NCI-H524 (cell line): ENCODE measurements at regions not wholly inside any gene's neighbourhood (a gene's known extent, or its start where the extent isn't known, plus 50 kb on each side); places are given as distances from the start of the nearest gene placed in this dataset.

Experiments used
- DNase-seq, 2 experiments: peaks; one replicate each; lab custom pipeline; 2025; lab: John Stamatoyannopoulos, UW

DNA sequence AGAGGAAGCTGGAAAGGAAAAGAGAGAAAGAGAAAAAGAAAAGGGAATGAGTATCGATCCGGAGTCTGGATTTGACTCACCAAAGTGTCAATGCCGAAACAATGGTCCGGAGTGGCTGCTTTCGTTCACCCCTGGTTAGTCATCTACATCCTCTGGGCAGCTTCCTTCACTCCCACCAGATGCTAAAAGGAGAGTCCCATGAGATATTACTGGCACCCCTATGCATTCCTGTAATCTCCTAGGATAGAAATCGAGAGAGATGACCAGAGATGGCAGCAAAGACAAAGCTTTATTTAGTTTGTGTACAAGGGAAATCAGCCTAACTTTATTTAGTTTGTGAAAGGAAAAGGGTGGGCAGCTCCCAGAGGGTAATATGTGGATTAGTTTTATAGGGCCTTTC is 622.2 kb downstream of the ZPLD1 start:
- DNase-seq, result no peak

DNA sequence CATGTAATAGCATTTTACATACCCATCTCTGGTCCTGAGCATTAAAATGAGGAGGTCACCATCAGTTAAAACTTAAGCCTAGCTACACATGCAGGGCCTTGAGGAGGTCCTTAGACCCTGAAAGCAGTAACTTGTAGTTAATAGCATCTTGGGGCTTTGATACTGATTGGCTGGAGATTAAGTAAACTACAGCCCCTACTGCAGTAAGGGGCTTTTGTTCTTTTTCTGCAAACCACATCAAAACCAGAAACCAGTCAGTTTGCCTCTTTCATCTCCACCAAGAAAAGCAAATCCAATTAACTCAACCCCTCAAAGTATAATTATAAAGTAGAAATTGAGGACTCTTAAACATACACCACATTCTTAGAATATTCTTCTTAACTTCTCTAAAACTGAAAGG is 622.7 kb downstream of the ZPLD1 start:
- DNase-seq, result no peak

DNA sequence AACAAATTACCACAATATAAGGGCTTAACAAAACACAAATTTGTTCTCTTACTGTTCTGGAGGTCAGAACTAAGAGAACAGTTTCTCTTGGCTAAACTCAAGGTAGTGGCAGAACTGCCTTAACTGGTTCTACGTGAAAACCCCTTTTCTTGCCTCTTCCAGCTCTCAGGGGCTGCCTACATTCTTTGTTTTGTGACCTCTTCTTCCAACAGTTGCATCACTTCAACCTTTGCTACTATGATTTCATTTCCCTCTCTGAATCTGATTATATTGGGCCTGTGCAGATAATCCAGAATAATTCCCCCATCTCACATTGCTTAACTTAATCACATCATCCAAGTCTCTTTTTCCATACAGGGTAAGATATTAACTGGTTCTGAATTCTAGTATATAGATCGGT is 624.6 kb downstream of the ZPLD1 start:
- DNase-seq, result no peak

DNA sequence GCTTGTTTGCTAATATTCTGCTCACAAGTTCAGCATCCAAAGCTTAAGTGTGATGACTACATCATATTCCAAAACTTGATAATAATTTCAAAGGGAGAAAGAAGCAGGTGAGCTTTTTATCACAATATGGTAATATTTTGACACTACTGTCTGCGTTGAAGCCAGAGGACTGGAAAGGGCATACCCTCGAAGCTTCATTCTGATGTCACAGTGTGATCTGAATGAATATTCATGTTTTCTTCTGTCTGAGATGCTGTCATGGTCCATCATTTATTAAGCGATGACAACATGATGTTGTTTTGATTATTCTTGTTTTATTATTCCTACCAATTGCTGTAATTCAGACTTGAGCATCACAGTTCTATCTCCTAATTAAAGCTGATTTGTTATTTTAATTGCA is 625.4 kb downstream of the ZPLD1 start:
- DNase-seq, result no peak

DNA sequence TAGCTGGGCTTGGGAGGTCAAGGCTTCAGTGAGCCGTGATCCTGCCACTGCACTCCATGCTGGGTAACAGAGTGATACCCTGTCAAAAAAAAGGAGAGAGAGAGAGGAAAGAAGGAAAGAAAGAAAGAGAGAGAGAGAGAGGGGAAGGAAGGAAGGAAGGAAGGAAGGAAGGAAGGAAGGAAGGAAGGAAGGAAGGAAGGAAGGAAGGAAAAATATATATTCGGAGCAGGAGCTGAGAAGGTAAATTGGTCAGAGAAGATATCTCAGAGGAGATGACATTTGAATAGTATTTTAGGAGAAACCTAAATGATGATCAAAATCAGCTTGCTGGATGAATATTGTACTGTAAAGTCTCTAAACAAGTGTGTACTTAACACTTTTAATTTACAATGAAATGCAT is 633.1 kb downstream of the ZPLD1 start:
- no peak for DNase-seq

DNA sequence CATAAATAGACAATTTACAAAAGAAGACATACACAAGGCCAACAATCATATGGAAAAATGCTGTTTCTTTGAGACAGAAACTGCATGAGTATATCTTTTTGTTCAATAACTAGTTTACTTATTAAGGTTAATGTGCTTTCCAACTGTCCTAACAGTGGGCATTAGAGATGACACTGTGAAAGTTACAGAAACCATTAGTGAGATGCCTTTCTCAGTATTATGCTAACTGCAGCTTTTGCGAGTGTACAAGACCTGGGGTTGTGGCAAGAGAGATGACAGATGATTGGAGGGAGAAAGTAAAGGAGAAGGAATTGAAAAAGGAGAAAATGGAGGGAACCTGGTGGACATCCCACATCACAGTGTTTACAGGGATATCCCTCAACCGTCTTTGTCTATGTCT is 640.5 kb downstream of the ZPLD1 start:
- DNase-seq, result no peak

DNA sequence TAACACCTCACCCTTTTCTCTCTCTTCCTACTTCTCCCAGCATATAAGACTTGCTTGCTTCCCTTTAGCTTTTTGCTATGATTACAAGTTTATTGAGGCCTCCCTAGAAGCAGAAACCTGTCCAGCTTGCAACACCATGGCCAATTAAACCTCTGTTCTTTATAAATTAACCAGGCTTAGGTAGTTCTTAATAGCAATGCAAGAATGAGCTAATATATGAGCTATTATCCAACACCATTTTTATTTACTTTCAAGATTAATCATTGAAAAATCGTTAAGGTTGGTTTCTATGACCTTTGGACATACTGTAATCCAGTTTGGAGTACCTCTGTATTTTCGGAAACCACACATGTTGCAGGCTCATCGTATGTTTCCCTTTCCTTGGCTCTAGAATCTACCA is 643.1 kb downstream of the ZPLD1 start:
- DNase-seq, result no peak

DNA sequence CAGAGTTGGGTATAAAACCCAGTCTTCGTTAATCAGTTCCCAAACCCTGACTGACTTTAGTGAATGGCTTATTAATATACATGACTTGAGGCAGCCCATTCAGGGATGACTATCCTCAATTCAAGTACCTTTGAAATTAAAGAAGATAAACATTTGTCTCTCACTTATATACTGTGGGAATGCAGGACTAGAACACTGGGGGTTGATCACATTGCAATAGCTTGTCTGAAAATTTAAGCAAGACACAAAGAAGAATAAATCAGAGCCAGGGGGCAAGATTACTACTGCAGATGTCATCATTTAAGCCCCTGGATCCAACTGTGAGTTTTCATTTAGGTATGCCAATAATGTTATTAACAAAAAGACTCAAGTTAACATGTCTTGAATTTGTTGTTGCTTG is 647.7 kb downstream of the ZPLD1 start:
- no peak for DNase-seq

DNA sequence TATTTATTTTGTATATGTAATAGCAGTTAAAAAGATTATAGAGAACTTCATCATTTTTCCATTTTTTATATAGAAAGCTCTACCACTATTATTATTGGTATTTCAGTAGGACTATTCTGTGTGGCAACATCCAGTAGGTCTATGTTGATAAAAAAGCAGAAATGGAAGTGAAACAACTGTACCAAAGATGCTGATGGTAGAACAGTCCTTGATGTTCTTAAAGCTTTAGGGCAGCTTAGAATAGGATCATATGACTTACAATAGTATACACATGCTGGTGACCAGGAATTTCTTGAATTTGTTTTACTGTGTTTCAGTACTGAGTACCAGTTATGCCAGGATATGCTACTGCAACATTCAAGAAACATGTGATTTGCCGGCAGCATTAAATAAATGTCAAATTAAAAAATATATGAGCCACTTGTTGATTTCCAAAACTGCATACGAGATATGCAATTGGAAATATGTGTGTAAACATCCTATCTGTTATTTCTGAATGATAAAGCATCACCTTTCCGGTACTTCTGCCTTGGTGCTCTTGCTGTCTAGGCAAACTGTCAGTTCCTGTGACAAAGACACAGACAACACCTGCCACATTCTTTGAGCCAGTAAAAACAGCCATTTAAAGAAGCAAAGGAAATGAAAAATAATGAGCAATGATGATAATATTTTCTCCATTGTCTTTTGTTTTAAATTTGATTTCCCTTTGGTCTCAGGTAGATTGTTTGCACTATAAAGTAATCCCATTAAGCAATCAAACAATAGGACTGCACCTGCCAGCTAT is 649.2 kb downstream of the ZPLD1 start:
- no peak for DNase-seq

DNA sequence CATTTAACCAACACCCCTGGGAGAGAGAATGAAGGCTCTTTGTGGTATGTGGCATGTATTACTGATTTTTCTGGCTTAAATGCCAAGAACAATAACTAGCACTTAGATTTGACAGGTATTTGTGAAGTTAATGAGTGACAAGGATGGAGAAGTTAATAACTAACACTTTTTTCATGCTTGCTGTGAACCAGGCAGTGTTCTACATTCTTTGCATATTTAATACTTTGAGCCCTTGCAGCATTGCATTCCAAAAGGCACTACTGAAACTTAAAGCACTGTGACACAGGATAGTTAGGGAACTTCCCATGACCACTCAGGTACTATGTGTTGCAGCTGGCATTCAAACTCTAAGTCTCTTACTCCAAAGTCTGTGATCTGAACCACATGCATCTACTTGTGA is 650.6 kb downstream of the ZPLD1 start:
- DNase-seq, result no peak

DNA sequence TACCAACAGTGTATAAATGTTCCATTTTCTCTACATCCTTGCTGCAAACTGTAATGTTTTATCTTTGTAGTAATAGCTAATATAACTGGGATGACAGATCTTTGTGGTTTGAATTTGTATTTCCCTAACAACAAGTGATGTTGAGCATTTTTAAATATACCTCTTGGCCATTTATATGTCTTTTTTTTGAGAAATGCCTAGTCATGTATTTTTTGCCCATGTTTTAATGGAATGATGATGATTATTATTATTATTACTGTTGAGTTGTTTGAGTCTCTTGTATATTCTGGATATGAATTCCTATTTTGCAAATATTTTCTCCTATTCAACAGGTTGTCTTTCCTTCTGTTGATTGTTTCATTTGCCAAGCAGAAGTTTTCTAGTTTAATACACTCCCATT is 654.9 kb downstream of the ZPLD1 start:
- DNase-seq, result no peak

DNA sequence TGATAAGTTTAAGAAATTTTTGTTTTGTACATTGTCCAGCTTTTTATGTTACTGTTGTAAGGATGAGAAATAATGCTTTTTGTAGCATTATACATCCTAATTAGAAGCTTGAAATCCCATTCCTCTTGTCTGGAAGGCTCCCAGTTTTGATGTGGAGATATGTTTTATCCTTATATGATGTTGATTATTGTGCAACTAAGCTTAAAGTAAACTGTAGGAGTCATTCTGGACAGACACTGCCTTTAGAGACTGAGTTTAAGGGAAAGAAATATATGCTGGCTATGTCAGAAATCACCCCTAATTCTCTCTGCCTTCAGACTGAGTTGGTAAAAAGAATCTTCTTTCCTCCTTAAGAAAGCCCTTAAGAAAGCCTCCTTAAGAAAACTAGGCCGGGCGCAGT is 670.4 kb downstream of the ZPLD1 start:
- DNase-seq, result no peak

DNA sequence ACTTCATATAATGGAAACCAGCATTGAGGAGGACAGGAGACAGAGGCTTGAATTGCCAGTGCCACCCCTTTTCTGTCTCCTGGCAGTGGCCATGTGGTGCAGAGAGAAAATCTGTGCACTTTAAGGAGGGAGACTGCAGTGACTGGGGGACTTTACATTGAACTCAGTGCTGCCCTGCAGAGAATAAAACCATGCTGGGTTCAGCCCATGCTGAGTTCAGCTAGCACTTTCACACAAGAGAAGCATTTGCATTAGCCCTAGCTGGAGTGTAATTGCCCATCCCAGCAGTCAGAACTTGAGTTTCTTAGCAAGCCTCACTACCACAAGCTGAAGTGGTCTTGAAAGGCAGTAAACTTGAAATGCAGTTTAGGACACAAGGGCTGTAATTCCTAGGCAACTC is 677.5 kb downstream of the ZPLD1 start:
- DNase-seq, result no peak

DNA sequence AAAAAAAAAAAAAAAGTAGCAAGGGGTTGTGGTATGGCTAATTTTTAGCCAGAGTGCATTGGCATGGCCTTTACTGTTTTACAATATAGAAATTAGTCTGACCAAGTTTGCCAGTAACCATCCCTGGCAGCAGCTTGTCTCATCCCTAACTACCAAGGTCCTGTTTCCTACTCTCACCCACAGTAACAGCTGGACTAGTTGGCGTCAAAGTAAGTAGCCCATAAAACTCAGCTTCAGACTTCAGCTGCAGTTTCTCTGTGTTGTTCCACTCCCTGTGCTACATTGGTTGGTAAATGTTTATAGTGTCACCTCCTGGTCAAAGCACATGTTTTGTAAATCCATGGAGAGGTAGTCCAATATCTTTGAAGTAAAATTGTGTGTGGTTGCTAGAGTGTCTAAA is 691.3 kb downstream of the ZPLD1 start:
- DNase-seq, result no peak

DNA sequence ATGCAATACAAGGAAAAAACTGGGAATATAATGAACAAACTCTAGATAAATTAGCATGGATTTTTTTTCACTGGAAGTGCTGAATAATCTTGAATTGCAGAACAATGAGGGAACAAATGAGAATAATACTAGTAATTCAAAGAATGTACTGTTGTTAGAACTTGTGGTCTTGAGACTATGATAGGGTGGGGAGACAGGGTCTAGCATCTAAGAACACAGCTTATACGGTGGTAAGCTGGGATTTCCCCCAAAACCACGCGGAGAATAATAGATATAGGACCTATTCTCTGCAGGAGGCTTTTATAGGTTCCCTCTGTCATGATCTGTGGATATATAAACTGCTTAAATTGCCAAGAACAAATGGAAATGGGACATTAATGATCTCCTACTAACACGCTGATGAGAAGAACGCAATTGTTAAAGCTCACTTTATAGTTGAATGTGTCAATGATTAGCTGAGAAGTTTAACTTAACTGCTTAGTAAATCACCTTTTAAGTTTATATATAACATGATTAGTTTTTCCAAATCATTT is 692.3 kb downstream of the ZPLD1 start:
- no peak for DNase-seq

DNA sequence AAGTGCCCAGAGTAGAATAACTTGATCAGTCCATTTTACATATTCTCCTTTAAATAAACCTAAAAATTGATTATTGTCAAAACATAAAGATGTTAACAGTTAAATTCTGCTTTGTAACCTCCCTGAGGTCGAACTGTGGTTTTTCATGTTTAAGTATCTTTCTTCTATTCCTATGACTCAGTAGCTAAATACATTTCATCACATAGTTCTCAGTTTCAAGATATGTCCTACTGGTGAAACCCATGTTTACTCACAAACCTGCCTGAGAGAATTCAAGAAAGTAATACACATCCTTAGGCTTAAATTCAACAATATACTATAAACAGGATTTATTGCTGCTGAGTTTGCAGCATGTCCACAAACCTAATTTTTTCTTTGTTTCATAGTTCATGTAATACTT is 692.9 kb downstream of the ZPLD1 start:
- DNase-seq, result no peak

DNA sequence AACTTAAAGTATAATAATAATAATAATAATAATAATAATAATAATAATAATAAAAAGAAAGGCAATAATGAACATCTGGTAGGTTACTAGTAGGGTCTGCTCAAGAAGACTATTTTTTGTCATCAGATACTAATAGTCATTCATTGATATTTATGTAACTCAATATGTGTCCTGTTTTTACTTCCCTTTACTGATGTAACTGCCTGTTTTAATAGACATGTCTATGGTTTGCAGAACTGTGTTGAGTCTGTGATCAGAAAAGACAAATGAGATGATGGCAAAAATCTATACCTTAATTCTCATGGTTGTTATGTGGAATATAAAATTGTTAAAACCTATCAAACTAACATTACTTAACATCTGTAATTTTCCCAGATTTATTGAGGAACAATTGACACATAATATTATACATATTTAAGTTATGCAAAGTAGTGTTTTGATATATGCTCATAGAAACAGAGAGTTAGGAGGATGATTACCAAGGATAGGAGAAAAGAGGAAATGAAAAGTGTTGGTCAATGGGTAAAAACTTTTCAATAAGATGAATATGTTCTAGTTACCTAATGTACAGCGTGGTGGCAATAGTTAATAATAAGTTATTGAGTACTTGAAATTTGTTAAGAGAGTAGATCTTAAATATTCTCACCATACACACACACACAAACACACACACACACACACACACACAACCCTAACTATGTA is 699.4 kb downstream of the ZPLD1 start:
- no peak for DNase-seq

DNA sequence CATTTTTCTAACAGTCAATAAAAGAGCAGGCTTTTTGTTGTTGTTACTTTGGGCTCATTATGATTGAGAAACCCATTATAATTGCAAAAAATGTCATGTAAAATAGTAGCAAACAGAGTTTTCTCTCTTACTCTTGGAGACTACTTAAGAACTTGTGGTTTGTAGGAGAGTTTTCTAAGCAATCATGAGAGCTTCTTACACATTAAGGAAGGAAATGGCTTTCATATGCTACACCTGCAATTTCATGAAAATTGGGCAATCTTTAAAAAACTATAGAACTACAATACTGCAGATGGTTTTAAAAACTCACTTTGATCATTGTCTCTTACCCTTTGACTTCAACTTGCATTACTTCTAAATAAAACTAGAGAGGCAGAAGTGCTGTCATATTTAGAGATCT is 701.8 kb downstream of the ZPLD1 start:
- no peak for DNase-seq

DNA sequence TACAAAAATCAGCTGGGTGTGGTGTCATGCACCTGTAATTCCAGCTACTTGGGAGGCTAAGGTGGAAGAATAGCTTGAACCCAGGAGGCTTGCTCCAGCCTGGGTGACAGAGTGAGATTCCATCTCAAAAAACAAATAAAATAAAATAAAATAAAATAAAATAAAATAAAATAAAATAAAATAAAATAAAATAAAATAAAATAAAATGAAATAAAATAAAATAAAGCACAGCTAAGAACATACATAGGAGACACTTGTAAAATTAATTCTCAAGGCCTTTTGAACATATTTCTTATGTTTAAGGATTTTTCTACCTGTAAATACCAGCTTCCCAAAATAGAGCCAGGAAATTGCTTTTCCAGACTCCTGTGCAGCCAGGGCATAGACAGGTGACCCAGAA is 703.0 kb downstream of the ZPLD1 start:
- no peak for DNase-seq

DNA sequence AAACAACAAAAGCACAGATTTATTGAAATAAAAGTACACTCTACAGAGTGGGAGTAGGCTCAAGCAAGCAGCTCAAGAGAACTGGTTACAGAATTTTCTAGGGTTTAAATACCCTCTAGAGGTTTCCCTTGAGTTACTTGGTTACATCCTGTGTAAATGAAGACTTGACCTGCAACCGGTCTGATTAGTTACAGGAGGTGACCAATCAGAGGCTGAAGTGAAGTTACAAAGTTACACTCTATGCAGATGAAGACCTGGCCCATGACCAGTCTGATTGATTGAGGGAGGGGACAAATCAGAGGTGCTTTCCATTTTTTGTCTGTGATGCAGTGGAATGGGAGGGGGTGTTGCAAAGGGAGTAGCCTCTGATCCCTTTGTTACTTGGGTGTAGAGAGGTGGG is 723.4 kb downstream of the ZPLD1 start:
- no peak for DNase-seq

DNA sequence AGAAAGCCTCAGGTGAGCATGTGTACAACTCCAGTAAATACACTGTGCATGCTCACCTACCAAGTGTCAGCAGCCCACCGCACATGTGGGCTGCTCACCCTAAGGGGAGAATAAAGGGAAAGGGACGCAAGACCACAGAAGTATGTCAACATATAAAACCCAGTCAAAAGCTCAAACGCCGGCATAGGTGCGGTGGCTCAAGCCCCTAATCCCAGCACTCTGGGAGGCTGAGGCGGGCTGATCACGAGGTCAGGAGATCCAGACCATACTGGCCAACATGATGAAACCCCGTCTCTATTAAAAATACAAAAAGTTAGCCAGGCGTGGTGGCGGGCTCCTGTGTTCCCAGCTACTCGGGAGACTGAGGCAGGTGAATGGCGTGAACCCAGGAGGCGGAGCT is 732.1 kb downstream of the ZPLD1 start:
- DNase-seq, result no peak

DNA sequence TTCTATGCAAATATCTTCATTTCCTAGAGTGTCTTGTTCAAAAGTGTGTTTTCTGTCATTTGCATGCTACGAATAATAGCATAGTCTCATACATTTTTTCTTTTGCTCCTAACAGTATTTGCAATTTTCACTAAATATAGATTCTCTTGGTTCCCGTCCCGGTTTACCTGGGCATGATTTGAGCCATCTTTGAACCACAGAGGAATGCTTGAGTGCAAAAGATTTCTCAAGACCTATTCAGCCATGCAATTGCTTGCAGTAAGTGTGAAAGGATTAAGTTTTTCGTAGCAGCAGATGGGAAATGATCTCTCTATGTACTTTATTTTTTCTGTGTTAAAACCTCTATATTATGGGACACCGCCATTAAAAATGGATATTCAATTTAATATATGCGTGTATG is 733.0 kb downstream of the ZPLD1 start:
- DNase-seq, result peak in 1 of 2 experiments; percentile 44

DNA sequence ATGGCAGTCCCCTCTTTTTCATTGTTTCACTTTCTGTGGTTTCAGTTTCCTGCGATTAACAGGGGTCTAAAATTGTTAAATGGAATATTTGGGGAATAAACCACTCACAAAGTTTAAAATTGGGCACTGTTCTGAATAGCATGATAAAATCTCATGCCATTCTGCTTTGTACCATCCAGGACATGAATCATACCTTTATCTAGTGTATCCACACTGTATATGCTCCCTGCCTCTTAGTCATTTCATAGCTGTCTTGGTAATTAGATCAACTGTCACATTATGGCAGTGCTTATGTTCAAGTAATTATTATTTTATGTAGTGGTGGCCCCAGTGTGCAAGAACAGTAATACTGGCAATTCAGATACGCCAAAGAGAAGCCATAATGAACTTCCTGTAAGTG is 734.5 kb downstream of the ZPLD1 start:
- no peak for DNase-seq

DNA sequence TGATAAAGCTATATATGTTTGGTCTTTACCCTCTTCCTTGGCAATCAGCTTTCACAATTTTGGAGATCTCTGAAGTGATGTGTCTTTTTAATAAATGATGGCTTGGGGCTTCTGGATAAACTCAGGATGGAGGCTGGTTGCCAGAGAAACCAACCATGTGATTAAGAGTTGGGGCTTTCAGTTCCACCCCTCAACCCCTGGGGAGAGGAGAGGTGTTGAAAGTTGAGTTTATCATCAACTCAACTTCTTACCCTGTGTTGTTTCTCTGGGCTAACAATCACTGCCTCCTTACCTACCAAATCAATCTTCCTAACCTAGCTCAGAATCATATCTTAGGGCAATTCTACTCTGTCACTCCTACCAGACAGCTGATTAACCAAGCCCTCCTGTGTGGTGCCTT is 735.8 kb downstream of the ZPLD1 start:
- no peak for DNase-seq
